Body of pancreas (tissue), 4 donors: ENCODE measurements at regions not wholly inside any gene's neighbourhood (a gene's known extent, or its start where the extent isn't known, plus 50 kb on each side); places are given as distances from the start of the nearest gene placed in this dataset.

Experiments
- ATAC-seq: fragments of 150-250 bp; one replicate; pipeline ENCODE4 v1.9.1; 2016
- DNase-seq, 4 donors: peaks; one replicate each; pipeline ENCODE4 v3.0.0-alpha.2; 2019
- H3K27ac ChIP-seq, 4 donors: fragments of 200-600 bp; sonication (generic); 1 replicate in 3 of 4; 2 replicates in 1 of 4; pipeline versions ENCODE4 v1.5.1 to v1.6.1; 2016 to 2019; ENCODE audit warnings: mild to moderate bottlenecking in 1 of 4, mixed read lengths in 1 of 4, moderate library complexity in 1 of 4
- H3K27me3 ChIP-seq, 2 donors: fragments of 200-600 bp; sonication (generic); one replicate each; pipeline ENCODE4 v1.6.0; 2016; ENCODE audit warnings: mild to moderate bottlenecking in 1 of 2
- H3K36me3 ChIP-seq, 2 donors: fragments of 200-600 bp; sonication (generic); replicated peaks in 1 of 2; 2 replicates each; pipeline ENCODE4 v1.5.1; 2016; ENCODE audit warnings: low read depth in 2 of 2; ENCODE audit not compliant: insufficient read depth in 1 of 2
- H3K4me1 ChIP-seq: fragments of 200-600 bp; sonication (generic); one replicate; pipeline ENCODE4 v1.6.0; 2016
- H3K4me3 ChIP-seq, 2 donors: fragments of 200-600 bp; sonication (generic); 1 replicate in 1 of 2; 2 replicates in 1 of 2; pipeline ENCODE4 v1.5.1; 2016 to 2019
- H3K9me3 ChIP-seq, 3 donors: fragments of 200-600 bp; sonication (generic); 1 replicate in 2 of 3; 2 replicates in 1 of 3; pipeline ENCODE4 v1.5.1; 2016
- POLR2A ChIP-seq, 3 donors: fragments of 450-650 bp; IDR thresholded peaks; one replicate each; pipeline ENCODE4 v1.6.1; 2016; ENCODE audit warnings: antibody characterized with exemption in 3 of 3, mild to moderate bottlenecking in 2 of 3
- WGBS, 2 donors: methylation state at CpG; one replicate each; pipeline ENCODE4 v1.1.5; 2017; 5-methylcytosine and 5-hydroxymethylcytosine counted together
- intact Hi-C: fragments of 100-400 bp; cut with DNase I; formaldehyde crosslinking; loops from one replicate; pipeline ENCODE4 v1.15.1; 2023
- TF ChIP-seq, protein P1 (sequence below), 7 experiments: fragments of 450-650 bp in 4 of 7; fragments of 200-600 bp in 3 of 7; sonication (generic) in 3 of 7; IDR thresholded peaks; one replicate each; pipeline ENCODE4 v1.5.1; 2016 to 2019; ENCODE audit warnings: antibody characterized with exemption in 7 of 7

DNA sequence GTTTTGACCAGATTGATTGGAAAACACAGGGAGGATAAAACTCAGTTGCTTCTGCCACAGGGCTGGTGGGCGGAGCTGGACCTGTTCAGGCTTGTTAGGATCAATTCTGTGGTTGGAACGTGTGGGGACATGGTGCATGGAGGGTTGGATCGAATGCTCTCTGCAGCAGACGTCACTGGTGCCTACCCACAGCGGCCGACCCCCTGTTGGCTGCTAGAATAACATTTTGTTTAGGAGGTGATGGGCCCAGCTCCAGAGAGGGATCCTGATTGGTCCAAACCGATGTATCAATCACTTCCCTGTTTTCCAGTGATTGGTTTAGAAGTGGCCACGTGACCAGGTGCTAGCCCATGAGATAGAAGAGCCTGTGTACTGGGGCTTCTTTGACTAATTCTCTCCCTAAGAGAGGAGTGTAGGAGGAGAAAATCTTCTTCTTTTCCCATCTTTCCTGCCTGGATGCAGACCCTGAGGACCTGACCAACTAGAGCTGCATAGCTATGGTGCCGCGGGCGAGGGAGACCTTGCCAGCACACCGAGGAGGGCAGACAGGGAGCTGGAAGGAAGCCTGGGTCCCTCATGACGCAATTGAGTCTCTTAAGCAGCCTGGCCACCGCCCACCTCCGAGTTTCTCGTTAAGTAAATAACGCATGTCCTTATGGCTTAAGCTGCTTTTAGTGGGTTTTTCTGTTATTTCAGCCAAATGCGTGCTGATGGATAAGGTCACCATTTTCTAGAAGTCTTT is 163.5 kb downstream of the AACS start:
- Histone ChIP-seq H3K36me3 (no peaks in the 10 kb centered on the region), H3K4me3 (no peak overlapping the region), H3K27me3 (no peaks in the 10 kb centered on the region), H3K27ac (no peak overlapping the region), H3K4me1 (no peaks in the 10 kb centered on the region), H3K9me3 (no peaks in the 10 kb centered on the region)
- DNase-seq, result no peak
- 79 to 80% methylated on average over 18 of the region's 18 CpGs for WGBS, 2 donors
- no peak for TF ChIP-seq POLR2A (IDR thresholded peaks at IDR 0.05)
- TF ChIP-seq, protein P1, sequence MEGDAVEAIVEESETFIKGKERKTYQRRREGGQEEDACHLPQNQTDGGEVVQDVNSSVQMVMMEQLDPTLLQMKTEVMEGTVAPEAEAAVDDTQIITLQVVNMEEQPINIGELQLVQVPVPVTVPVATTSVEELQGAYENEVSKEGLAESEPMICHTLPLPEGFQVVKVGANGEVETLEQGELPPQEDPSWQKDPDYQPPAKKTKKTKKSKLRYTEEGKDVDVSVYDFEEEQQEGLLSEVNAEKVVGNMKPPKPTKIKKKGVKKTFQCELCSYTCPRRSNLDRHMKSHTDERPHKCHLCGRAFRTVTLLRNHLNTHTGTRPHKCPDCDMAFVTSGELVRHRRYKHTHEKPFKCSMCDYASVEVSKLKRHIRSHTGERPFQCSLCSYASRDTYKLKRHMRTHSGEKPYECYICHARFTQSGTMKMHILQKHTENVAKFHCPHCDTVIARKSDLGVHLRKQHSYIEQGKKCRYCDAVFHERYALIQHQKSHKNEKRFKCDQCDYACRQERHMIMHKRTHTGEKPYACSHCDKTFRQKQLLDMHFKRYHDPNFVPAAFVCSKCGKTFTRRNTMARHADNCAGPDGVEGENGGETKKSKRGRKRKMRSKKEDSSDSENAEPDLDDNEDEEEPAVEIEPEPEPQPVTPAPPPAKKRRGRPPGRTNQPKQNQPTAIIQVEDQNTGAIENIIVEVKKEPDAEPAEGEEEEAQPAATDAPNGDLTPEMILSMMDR (IDR thresholded peaks at IDR 0.05), result no peak
- no peak for ATAC-seq
- intact Hi-C loops, result no loop called here

DNA sequence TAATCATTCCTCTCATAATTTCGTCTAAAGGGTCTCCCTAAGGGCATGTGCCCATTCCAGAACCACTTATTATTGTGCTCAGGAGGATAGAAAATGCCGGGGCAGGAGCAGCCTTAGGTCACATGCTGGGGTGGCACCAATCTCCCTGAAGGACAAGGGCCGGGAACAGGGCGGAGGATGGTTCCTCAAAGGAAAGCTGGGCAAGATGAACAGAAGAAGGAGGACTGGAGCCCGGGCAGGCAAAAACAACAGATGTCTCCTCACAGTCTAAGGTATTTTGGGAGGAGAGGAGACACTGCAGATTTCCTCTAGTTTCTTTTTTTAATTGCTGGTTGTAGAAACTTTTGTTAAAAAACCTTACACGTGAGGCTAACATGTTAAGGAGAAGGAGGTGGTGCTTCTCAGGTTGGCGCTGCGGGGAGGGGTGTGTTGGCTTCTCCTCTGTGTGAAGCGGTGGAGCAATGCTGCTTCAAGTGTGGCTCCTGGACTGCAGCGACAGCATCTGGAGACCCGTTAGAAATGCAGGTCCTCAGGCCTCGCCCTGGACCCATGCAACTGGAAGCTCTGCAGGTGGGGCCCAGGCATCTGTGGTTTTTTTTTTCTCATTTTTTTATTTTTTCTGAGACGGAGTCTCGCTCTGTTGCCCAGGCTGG is 164.8 kb downstream of the AACS start:
- Histone ChIP-seq H3K36me3 (no peaks in the 10 kb centered on the region), H3K27ac (no peak overlapping the region), H3K4me1 (no peaks in the 10 kb centered on the region), H3K4me3 (no peak overlapping the region), H3K9me3 (no peaks in the 10 kb centered on the region), H3K27me3 (no peaks in the 10 kb centered on the region)
- no peak for ATAC-seq
- WGBS, 2 donors, result 83 to 84% methylated on average over 14 of the region's 14 CpGs
- DNase-seq, result no peak
- TF ChIP-seq, protein P1 (IDR thresholded peaks at IDR 0.05), result no peak
- TF ChIP-seq POLR2A (IDR thresholded peaks at IDR 0.05), result no peak
- intact Hi-C loops, result no loop called here

DNA sequence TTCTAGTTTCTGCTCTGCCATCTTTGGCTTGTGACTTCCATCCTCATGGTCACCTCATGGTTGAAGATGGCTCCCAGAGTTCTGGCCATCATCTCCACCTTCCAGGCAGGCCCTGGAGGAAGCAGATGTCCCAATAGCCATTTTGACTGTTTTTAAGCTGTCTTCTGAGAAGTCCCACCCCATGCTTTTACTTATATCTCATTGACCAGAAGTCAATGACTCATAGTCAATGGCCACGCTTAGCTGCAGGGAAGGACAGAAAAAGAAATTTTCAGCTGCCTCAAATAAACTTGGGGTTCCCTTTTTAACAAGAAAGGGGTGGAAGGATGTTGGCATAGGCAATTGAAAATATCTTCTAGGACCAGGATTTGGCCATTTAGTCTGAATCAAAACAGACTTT is 168.1 kb downstream of the AACS start:
- no peak overlapping the region for H3K27ac ChIP-seq
- no peaks in the 10 kb centered on the region for H3K27me3 ChIP-seq
- intact Hi-C loops, result no loop called here
- H3K4me3 ChIP-seq, result no peak overlapping the region
- H3K4me1 ChIP-seq, result no peaks in the 10 kb centered on the region
- 63 to 82% methylated on average over 1 of the region's 1 CpG for WGBS, 2 donors
- no peaks in the 10 kb centered on the region for H3K36me3 ChIP-seq
- DNase-seq (no peak), ATAC-seq (no peak)
- TF ChIP-seq, protein P1 (IDR thresholded peaks at IDR 0.05), result no peak
- no peak for TF ChIP-seq POLR2A (IDR thresholded peaks at IDR 0.05)
- no peaks in the 10 kb centered on the region for H3K9me3 ChIP-seq

DNA sequence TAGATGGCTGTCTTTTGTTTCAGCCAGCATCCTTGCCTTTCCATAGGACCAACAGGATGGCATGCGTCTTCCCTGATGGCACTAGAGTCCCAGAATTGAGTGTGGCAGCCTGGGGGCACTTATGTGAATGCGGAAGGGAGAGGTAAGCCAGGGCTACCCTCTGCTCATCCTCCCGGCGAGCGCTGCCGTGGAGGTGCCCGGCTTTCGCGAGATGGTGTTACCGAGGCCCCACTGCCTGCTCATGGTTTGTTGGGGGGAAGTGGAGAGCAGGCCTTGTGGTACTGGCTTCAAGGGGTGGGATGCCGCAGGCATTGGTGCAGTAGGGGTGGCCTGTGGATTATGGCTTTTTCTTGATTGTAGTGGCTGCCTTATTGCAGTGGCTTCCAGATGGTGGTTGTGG is 174.3 kb downstream of the AACS start:
- Histone ChIP-seq H3K4me1 (no peaks in the 10 kb centered on the region), H3K36me3 (no peaks in the 10 kb centered on the region), H3K27me3 (peaks cover 0 to 5% of the 10 kb centered on the region in 2 donors), H3K9me3 (no peaks in the 10 kb centered on the region), H3K27ac (no peak overlapping the region), H3K4me3 (no peak overlapping the region)
- intact Hi-C loops, result no loop called here
- no peak for DNase-seq
- WGBS, 2 donors, result 76 to 85% methylated on average over 2 to 10 of the region's 11 CpGs
- no peak for ATAC-seq
- TF ChIP-seq, protein P1 (IDR thresholded peaks at IDR 0.05), result no peak
- TF ChIP-seq POLR2A (IDR thresholded peaks at IDR 0.05), result no peak
